HL-60 (cell line): ENCODE measurements at regions not wholly inside any gene's neighbourhood (a gene's known extent, or its start where the extent isn't known, plus 50 kb on each side); places are given as distances from the start of the nearest gene placed in this dataset.

ENCODE experiments used
- CTCF ChIP-seq: IDR thresholded peaks from one replicate; pipeline ENCODE4 v1.5.1; 2011; ENCODE audit warnings: low read length, control low read depth, inconsistent platforms; ENCODE audit not compliant: insufficient read depth
- POLR2AphosphoS5 ChIP-seq: IDR thresholded peaks from 2 replicates; pipeline ENCODE4 v1.6.1; 2012; ENCODE audit warnings: low read depth
- SPI1 ChIP-seq: IDR thresholded peaks from 2 replicates; pipeline ENCODE4 v1.6.1; 2012; ENCODE audit warnings: low read depth, mild to moderate bottlenecking, borderline replicate concordance
- TF ChIP-seq, protein P1 (sequence below): IDR thresholded peaks from 2 replicates; pipeline ENCODE4 v1.6.1; 2012; ENCODE audit warnings: low read depth; ENCODE audit not compliant: insufficient replicate concordance

DNA sequence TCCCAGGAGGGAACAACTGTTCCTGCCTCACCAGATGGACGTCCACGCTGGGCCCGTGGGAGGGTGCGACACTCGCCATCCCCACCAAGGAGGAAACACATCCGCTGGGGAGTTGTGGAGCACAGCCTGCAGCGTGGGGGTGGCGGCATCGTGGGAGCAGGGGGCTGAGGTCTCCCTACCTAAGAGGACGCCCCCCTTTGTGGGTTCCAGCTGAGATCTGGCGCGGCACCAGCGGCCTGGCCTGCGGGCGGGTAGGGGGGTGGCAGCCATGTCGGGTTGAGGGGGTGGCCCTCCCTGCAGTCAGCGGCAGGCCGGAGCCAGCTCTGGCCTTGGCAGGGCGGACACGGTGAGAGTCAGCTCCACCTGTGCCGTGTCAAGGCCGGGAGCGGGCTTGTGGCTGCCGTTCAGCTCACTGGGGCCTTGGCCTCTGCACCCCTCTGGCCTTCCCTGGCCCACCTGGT, 116.7 kb upstream of the CIBAR2 start:
- TF ChIP-seq CTCF (no peak), SPI1 (no peak), POLR2AphosphoS5 (no peak)
- TF ChIP-seq, protein P1, sequence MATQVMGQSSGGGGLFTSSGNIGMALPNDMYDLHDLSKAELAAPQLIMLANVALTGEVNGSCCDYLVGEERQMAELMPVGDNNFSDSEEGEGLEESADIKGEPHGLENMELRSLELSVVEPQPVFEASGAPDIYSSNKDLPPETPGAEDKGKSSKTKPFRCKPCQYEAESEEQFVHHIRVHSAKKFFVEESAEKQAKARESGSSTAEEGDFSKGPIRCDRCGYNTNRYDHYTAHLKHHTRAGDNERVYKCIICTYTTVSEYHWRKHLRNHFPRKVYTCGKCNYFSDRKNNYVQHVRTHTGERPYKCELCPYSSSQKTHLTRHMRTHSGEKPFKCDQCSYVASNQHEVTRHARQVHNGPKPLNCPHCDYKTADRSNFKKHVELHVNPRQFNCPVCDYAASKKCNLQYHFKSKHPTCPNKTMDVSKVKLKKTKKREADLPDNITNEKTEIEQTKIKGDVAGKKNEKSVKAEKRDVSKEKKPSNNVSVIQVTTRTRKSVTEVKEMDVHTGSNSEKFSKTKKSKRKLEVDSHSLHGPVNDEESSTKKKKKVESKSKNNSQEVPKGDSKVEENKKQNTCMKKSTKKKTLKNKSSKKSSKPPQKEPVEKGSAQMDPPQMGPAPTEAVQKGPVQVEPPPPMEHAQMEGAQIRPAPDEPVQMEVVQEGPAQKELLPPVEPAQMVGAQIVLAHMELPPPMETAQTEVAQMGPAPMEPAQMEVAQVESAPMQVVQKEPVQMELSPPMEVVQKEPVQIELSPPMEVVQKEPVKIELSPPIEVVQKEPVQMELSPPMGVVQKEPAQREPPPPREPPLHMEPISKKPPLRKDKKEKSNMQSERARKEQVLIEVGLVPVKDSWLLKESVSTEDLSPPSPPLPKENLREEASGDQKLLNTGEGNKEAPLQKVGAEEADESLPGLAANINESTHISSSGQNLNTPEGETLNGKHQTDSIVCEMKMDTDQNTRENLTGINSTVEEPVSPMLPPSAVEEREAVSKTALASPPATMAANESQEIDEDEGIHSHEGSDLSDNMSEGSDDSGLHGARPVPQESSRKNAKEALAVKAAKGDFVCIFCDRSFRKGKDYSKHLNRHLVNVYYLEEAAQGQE, result no peak
